H9 (cell line): ENCODE measurements at regions not wholly inside any gene's neighbourhood (a gene's known extent, or its start where the extent isn't known, plus 50 kb on each side); places are given as distances from the start of the nearest gene placed in this dataset.
"Not testable (repeated sequence)": the region's sequence is repeated elsewhere in the genome, so short reads cannot be mapped to it uniquely, and the experiment has no call there.

Experiments
- DNase-seq: peaks from one replicate; pipeline ENCODE4 v3.0.0-alpha.2; 2017
- H2AFZ ChIP-seq: one replicate; pipeline ENCODE4 v1.6.1; 2013; ENCODE audit warnings: mild to moderate bottlenecking, low read length, control low read depth, moderate library complexity
- H2AK5ac ChIP-seq: 2 replicates; pipeline ENCODE4 v1.6.1; 2013; ENCODE audit warnings: low read length, control low read depth, mixed read lengths; ENCODE audit not compliant: insufficient read length
- H2BK120ac ChIP-seq: one replicate; pipeline ENCODE4 v1.6.1; 2013; ENCODE audit warnings: low read depth, mild to moderate bottlenecking, low read length, control low read depth, inconsistent platforms; ENCODE audit not compliant: poor library complexity, severe bottlenecking
- H2BK12ac ChIP-seq: 2 replicates; pipeline ENCODE4 v1.6.1; 2013; ENCODE audit warnings: low read length, control low read depth, mixed read lengths, low read depth; ENCODE audit not compliant: insufficient read length
- H2BK15ac ChIP-seq: 2 replicates; pipeline ENCODE4 v1.6.1; 2013; ENCODE audit warnings: low read depth, low read length, control low read depth
- H2BK20ac ChIP-seq: one replicate; pipeline ENCODE4 v1.6.1; 2013; ENCODE audit warnings: low read depth, mild to moderate bottlenecking, low read length, control low read depth, inconsistent platforms; ENCODE audit not compliant: poor library complexity, severe bottlenecking
- H2BK5ac ChIP-seq: 2 replicates; pipeline ENCODE4 v1.6.1; 2013; ENCODE audit warnings: low read length, control low read depth, mixed read lengths; ENCODE audit not compliant: insufficient read length
- H3K14ac ChIP-seq: 2 replicates; pipeline ENCODE4 v1.6.1; 2013; ENCODE audit warnings: low read length, control low read depth; ENCODE audit not compliant: insufficient read depth
- H3K18ac ChIP-seq: 2 replicates; pipeline ENCODE4 v1.6.1; 2013; ENCODE audit warnings: low read depth, mild to moderate bottlenecking, mixed read lengths, low read length, control low read depth; ENCODE audit not compliant: insufficient read length
- H3K23ac ChIP-seq: 2 replicates; pipeline ENCODE4 v1.6.1; 2013; ENCODE audit warnings: low read length, control low read depth, mixed read lengths, low read depth; ENCODE audit not compliant: insufficient read length
- H3K23me2 ChIP-seq: 2 replicates; pipeline ENCODE4 v1.6.1; 2013; ENCODE audit warnings: low read depth, mild to moderate bottlenecking, mixed read lengths, low read length, control low read depth; ENCODE audit not compliant: insufficient read length, poor library complexity, severe bottlenecking
- H3K27ac ChIP-seq: 2 replicates; pipeline ENCODE4 v1.5.1; 2013; ENCODE audit warnings: low read length, control low read depth, mixed read lengths, low read depth; ENCODE audit not compliant: insufficient read length
- H3K27me3 ChIP-seq: 2 replicates; pipeline ENCODE4 v1.6.1; 2013; ENCODE audit warnings: low read length, control low read depth, inconsistent platforms; ENCODE audit not compliant: insufficient read depth
- H3K4ac ChIP-seq: 2 replicates; pipeline ENCODE4 v1.6.1; 2013; ENCODE audit warnings: low read depth, mild to moderate bottlenecking, control low read depth, inconsistent platforms, low read length, moderate library complexity
- H3K4me1 ChIP-seq: 2 replicates; pipeline ENCODE4 v1.6.1; 2013; ENCODE audit warnings: low read length, control low read depth, inconsistent platforms; ENCODE audit not compliant: insufficient read depth
- H3K4me2 ChIP-seq: 2 replicates; pipeline ENCODE4 v1.6.1; 2013; ENCODE audit warnings: low read length, control low read depth, mixed read lengths; ENCODE audit not compliant: insufficient read length, insufficient read depth
- H3K56ac ChIP-seq: 2 replicates; pipeline ENCODE4 v1.6.1; 2013; ENCODE audit warnings: low read depth, mild to moderate bottlenecking, mixed read lengths, low read length, control low read depth; ENCODE audit not compliant: insufficient read length
- H3K79me1 ChIP-seq: 2 replicates; pipeline ENCODE4 v1.6.1; 2013; ENCODE audit warnings: low read depth, mild to moderate bottlenecking, moderate library complexity, low read length, control low read depth, inconsistent platforms; ENCODE audit not compliant: insufficient read depth, poor library complexity, severe bottlenecking
- H3K79me2 ChIP-seq: 2 replicates; pipeline ENCODE4 v1.6.1; 2013; ENCODE audit warnings: low read length, control low read depth, inconsistent platforms; ENCODE audit not compliant: insufficient read depth
- H3K9ac ChIP-seq: 2 replicates; pipeline ENCODE4 v1.6.1; 2013; ENCODE audit warnings: low read length, control low read depth, mixed read lengths; ENCODE audit not compliant: insufficient read length; ENCODE audit errors: extremely low read depth
- H3K9me3 ChIP-seq: one replicate; pipeline ENCODE4 v1.6.1; 2013; ENCODE audit warnings: low read depth, low read length, inconsistent platforms; ENCODE audit not compliant: control insufficient read depth
- H3T11ph ChIP-seq: one replicate; pipeline ENCODE4 v1.6.1; 2013; ENCODE audit warnings: mild to moderate bottlenecking, low read length, control low read depth, inconsistent platforms
- H4K20me1 ChIP-seq: one replicate; pipeline ENCODE4 v1.6.1; 2013; ENCODE audit not compliant: control insufficient read depth, insufficient read length, insufficient read depth
- H4K5ac ChIP-seq: 2 replicates; pipeline ENCODE4 v1.6.1; 2013; ENCODE audit warnings: low read depth, mild to moderate bottlenecking, mixed read lengths, low read length, control low read depth; ENCODE audit not compliant: insufficient read length
- H4K8ac ChIP-seq: replicated peaks from 2 replicates; pipeline ENCODE4 v1.6.1; 2013; ENCODE audit warnings: low read length, control low read depth, mixed read lengths, low read depth; ENCODE audit not compliant: insufficient read length
- H4K91ac ChIP-seq: 2 replicates; pipeline ENCODE4 v1.6.1; 2013; ENCODE audit warnings: low read depth, mild to moderate bottlenecking, moderate library complexity, mixed read lengths, low read length, control low read depth; ENCODE audit not compliant: insufficient read length
- H3K27ac Mint-ChIP-seq, 3 experiments: 2 replicates in 2 of 3; 3 replicates in 1 of 3; pipeline ENCODE4 v1.8.0; 2020 to 2021; ENCODE audit warnings: mixed read lengths in 3 of 3, mild to moderate bottlenecking in 1 of 3, moderate library complexity in 1 of 3
- H3K27me3 Mint-ChIP-seq: 2 replicates; pipeline ENCODE4 v1.8.0; 2021; ENCODE audit warnings: low read depth, mild to moderate bottlenecking, moderate library complexity, mixed read lengths
- H3K36me3 Mint-ChIP-seq, 3 experiments: 2 replicates in 2 of 3; 3 replicates in 1 of 3; pipeline ENCODE4 v1.8.0; 2020 to 2021; ENCODE audit warnings: low read depth in 3 of 3, mixed read lengths in 3 of 3; ENCODE audit not compliant: insufficient read depth in 1 of 3
- H3K4me1 Mint-ChIP-seq, 2 experiments: 2 replicates each; pipeline ENCODE4 v1.8.0; 2020; ENCODE audit warnings: mixed read lengths in 2 of 2
- H3K4me3 Mint-ChIP-seq, 2 experiments: 2 replicates in 1 of 2; 3 replicates in 1 of 2; pipeline ENCODE4 v1.8.0; 2020 to 2021; ENCODE audit warnings: mild to moderate bottlenecking in 2 of 2, mixed read lengths in 2 of 2, moderate library complexity in 1 of 2
- H3K9me3 Mint-ChIP-seq, 2 experiments: 2 replicates in 1 of 2; 3 replicates in 1 of 2; pipeline ENCODE4 v1.8.0; 2020; ENCODE audit warnings: mild to moderate bottlenecking in 2 of 2, mixed read lengths in 2 of 2, moderate library complexity in 1 of 2
- CTCF ChIP-seq: fragments of 200-600 bp; sonication (generic); conservative IDR thresholded peaks from 3 replicates; pipeline ENCODE4 v1.8.0; 2021; ENCODE audit warnings: antibody characterized with exemption, mild to moderate bottlenecking
- WGBS: extraction: QIAGEN DNeasy Blood & Tissue Kit; methylation state at CpG from one replicate; pipeline ENCODE4 v1.1.7; 2013; ENCODE audit warnings: missing lambda C conversion rate, low lambda C conversion rate, mixed read lengths; ENCODE audit not compliant: insufficient read length; ENCODE audit errors: extremely low coverage; 5-methylcytosine and 5-hydroxymethylcytosine counted together

GRCh38 chr9:26500471-26500870 lies 392.1 kb downstream of the CAAP1 start:
- no CpG with 5 or more reads among the region's 3 CpGs for WGBS
- no peak overlapping the region for H3K27ac Mint-ChIP-seq
- no peak overlapping the region for H4K91ac ChIP-seq
- H2BK20ac ChIP-seq = no peak overlapping the region
- no peaks in the 10 kb centered on the region for H3K9me3 ChIP-seq
- no peak overlapping the region for H2BK120ac ChIP-seq
- H3K79me2 ChIP-seq = no peaks in the 10 kb centered on the region
- H3K27me3 Mint-ChIP-seq = no peaks in the 10 kb centered on the region
- no peak overlapping the region for H4K8ac ChIP-seq
- no peak overlapping the region for H3K4me2 ChIP-seq
- no peak for TF ChIP-seq CTCF
- no peak overlapping the region for H3K56ac ChIP-seq
- no peak overlapping the region for H3K14ac ChIP-seq
- H3K23me2 ChIP-seq = no peaks in the 10 kb centered on the region
- H3K36me3 Mint-ChIP-seq = peaks cover 0 to 13% (median 3%) of the 10 kb centered on the region in 3 experiments; a peak in 4 of 7 replicates
- H2AK5ac ChIP-seq = no peak overlapping the region
- H3K4ac ChIP-seq = no peak overlapping the region
- no peak overlapping the region for H2BK15ac ChIP-seq
- H3K9me3 Mint-ChIP-seq = peaks cover 16 to 18% of the 10 kb centered on the region in 2 experiments
- no peak overlapping the region for H3K18ac ChIP-seq
- H3K23ac ChIP-seq = no peak overlapping the region
- no peak overlapping the region for H3K9ac ChIP-seq
- no peak overlapping the region for H2AFZ ChIP-seq
- no peak overlapping the region for H3K27ac ChIP-seq
- H4K5ac ChIP-seq = no peak overlapping the region
- no peak overlapping the region for H3K4me3 Mint-ChIP-seq
- H3K4me1 Mint-ChIP-seq = no peaks in the 10 kb centered on the region
- no peaks in the 10 kb centered on the region for H4K20me1 ChIP-seq
- no peak overlapping the region for H2BK12ac ChIP-seq
- H2BK5ac ChIP-seq = no peak overlapping the region
- H3K79me1 ChIP-seq = no peaks in the 10 kb centered on the region
- no peak overlapping the region for H3T11ph ChIP-seq
- no peaks in the 10 kb centered on the region for H3K27me3 ChIP-seq
- H3K4me1 ChIP-seq = no peaks in the 10 kb centered on the region
- DNase-seq = no peak

- not testable (repeated sequence) for H3K4me1 Mint-ChIP-seq, H3K27me3 ChIP-seq, H2AK5ac ChIP-seq, H3K4me3 Mint-ChIP-seq, H4K20me1 ChIP-seq, H3K56ac ChIP-seq, H3K14ac ChIP-seq, H4K8ac ChIP-seq, H2AFZ ChIP-seq, H3K27me3 Mint-ChIP-seq, H3K79me1 ChIP-seq, H3K4me1 ChIP-seq, H2BK5ac ChIP-seq, H2BK12ac ChIP-seq, H3K79me2 ChIP-seq, H3K18ac ChIP-seq, H3K23me2 ChIP-seq, H3K27ac ChIP-seq, H3T11ph ChIP-seq, H2BK20ac ChIP-seq, H2BK15ac ChIP-seq, H3K4ac ChIP-seq, H4K91ac ChIP-seq, H3K4me2 ChIP-seq, DNase-seq, H3K9me3 ChIP-seq, H3K23ac ChIP-seq, H3K27ac Mint-ChIP-seq, H3K9ac ChIP-seq, H4K5ac ChIP-seq, H2BK120ac ChIP-seq
- Mint-ChIP-seq H3K9me3 (peaks cover 34 to 39% of the 10 kb centered on the region in 2 experiments), H3K36me3 (peaks cover 12 to 26% (median 15%) of the 10 kb centered on the region in 3 experiments)
- WGBS = no CpG with 5 or more reads among the region's 59 CpGs
These were observed 399.7 kb downstream of the CAAP1 start for GRCh38 chr9:26492608-26493521.
